ENCODE measurements at regions not wholly inside any gene's neighbourhood (a gene's known extent, or its start where the extent isn't known, plus 50 kb on each side); places are given as distances from the start of the nearest gene placed in this dataset.

GRCh38 chr6:139763468-139764210 is 389.2 kb upstream of the CITED2 start:
- Histone ChIP-seq H3K9me3 (no peaks in the 10 kb centered on the region; the same call in 1 of the 2 replicates), H3K4me3 (no peak overlapping the region), H3K27me3 (no peaks in the 10 kb centered on the region), H3K36me3 (no peaks in the 10 kb centered on the region)
- no peak for DNase-seq

GRCh38 chr6:139762587-139763031 is 388.2 kb upstream of the CITED2 start:
- H3K36me3 ChIP-seq, result no peaks in the 10 kb centered on the region
- peaks cover 2% of the 10 kb centered on the region; the same call in 1 of the 2 replicates for H3K9me3 ChIP-seq
- no peaks in the 10 kb centered on the region for H3K27me3 ChIP-seq
- DNase-seq, result no peak
- no peak overlapping the region for H3K4me3 ChIP-seq

GRCh38 chr6:139760128-139760527 is 385.7 kb upstream of the CITED2 start:
- Histone ChIP-seq H3K4me3 (no peak overlapping the region), H3K27me3 (no peaks in the 10 kb centered on the region), H3K36me3 (no peaks in the 10 kb centered on the region), H3K9me3 (peaks cover 2% of the 10 kb centered on the region; the same call in 1 of the 2 replicates)
- no peak for DNase-seq

GRCh38 chr6:139759086-139759485 is 384.6 kb upstream of the CITED2 start:
- H3K9me3 ChIP-seq, result peaks cover 2% of the 10 kb centered on the region; the same call in 1 of the 2 replicates
- no peaks in the 10 kb centered on the region for H3K27me3 ChIP-seq
- H3K36me3 ChIP-seq, result no peaks in the 10 kb centered on the region
- no peak for DNase-seq
- H3K4me3 ChIP-seq, result no peak overlapping the region

- Histone ChIP-seq H3K4me3 (no peak overlapping the region), H3K27me3 (no peaks in the 10 kb centered on the region), H3K9me3 (peaks cover 2% of the 10 kb centered on the region; the same call in 1 of the 2 replicates), H3K36me3 (no peaks in the 10 kb centered on the region)
- DNase-seq, result no peak
Observed at GRCh38 chr6:139758209-139758611, 383.8 kb upstream of the CITED2 start.

- no peak overlapping the region for H3K4me3 ChIP-seq
- H3K27me3 ChIP-seq, result no peaks in the 10 kb centered on the region
- no peaks in the 10 kb centered on the region for H3K36me3 ChIP-seq
- DNase-seq, result no peak
- H3K9me3 ChIP-seq, result peaks cover 2% of the 10 kb centered on the region; the same call in 1 of the 2 replicates
Observed at GRCh38 chr6:139757784-139758183, 383.3 kb upstream of the CITED2 start.

GRCh38 chr6:139756381-139756780 is 381.9 kb upstream of the CITED2 start:
- no peak overlapping the region for H3K4me3 ChIP-seq
- no peaks in the 10 kb centered on the region for H3K27me3 ChIP-seq
- H3K36me3 ChIP-seq, result no peaks in the 10 kb centered on the region
- H3K9me3 ChIP-seq, result 0 out of 2 replicates have a peak, but pooled peaks cover 2% of the 10 kb centered on the region
- DNase-seq, result no peak

- no peak for DNase-seq
- Histone ChIP-seq H3K36me3 (no peaks in the 10 kb centered on the region), H3K4me3 (no peak overlapping the region), H3K9me3 (0 out of 2 replicates have a peak, but pooled peaks cover 2% of the 10 kb centered on the region), H3K27me3 (no peaks in the 10 kb centered on the region)
Observed at GRCh38 chr6:139754898-139755775, 380.7 kb upstream of the CITED2 start.

GRCh38 chr6:139753198-139753861 is 378.9 kb upstream of the CITED2 start:
- H3K4me3 ChIP-seq, result no peak overlapping the region
- no peaks in the 10 kb centered on the region for H3K27me3 ChIP-seq
- DNase-seq, result no peak
- H3K36me3 ChIP-seq, result no peaks in the 10 kb centered on the region
- 0 out of 2 replicates have a peak, but pooled peaks cover 2% of the 10 kb centered on the region for H3K9me3 ChIP-seq

- Histone ChIP-seq H3K4me3 (no peak overlapping the region), H3K9me3 (no peaks in the 10 kb centered on the region), H3K27me3 (no peaks in the 10 kb centered on the region), H3K36me3 (no peaks in the 10 kb centered on the region)
- no peak for DNase-seq
Observed at GRCh38 chr6:139752086-139752485, 377.6 kb upstream of the CITED2 start.

- Histone ChIP-seq H3K27me3 (no peaks in the 10 kb centered on the region), H3K36me3 (no peaks in the 10 kb centered on the region), H3K9me3 (no peaks in the 10 kb centered on the region), H3K4me3 (no peak overlapping the region)
- no peak for DNase-seq
Observed at GRCh38 chr6:139751179-139751578, 376.7 kb upstream of the CITED2 start.

GRCh38 chr6:139748353-139749146 is 374.1 kb upstream of the CITED2 start:
- Histone ChIP-seq H3K9me3 (no peaks in the 10 kb centered on the region; the same call in 1 of the 2 replicates), H3K36me3 (no peaks in the 10 kb centered on the region), H3K27me3 (no peaks in the 10 kb centered on the region), H3K4me3 (no peak overlapping the region)
- DNase-seq, result no peak

GRCh38 chr6:139747154-139747553 is 372.7 kb upstream of the CITED2 start:
- no peaks in the 10 kb centered on the region for H3K27me3 ChIP-seq
- peaks cover 8% of the 10 kb centered on the region for H3K9me3 ChIP-seq
- no peak for DNase-seq
- no peak overlapping the region for H3K4me3 ChIP-seq
- H3K36me3 ChIP-seq, result peaks cover 2% of the 10 kb centered on the region; the same call in 1 of the 2 replicates

GRCh38 chr6:139744891-139745290 is 370.4 kb upstream of the CITED2 start:
- Histone ChIP-seq H3K4me3 (no peak overlapping the region), H3K27me3 (no peaks in the 10 kb centered on the region), H3K36me3 (peaks cover 2% of the 10 kb centered on the region; the same call in 1 of the 2 replicates), H3K9me3 (peaks cover 8% of the 10 kb centered on the region)
- DNase-seq, result no peak

- Histone ChIP-seq H3K27me3 (no peaks in the 10 kb centered on the region), H3K9me3 (peaks cover 8% of the 10 kb centered on the region), H3K36me3 (peaks cover 2% of the 10 kb centered on the region; the same call in 1 of the 2 replicates), H3K4me3 (no peak overlapping the region)
- DNase-seq, result no peak
Observed at GRCh38 chr6:139743664-139744437, 369.4 kb upstream of the CITED2 start.
